ENCODE measurements at regions not wholly inside any gene's neighbourhood (a gene's known extent, or its start where the extent isn't known, plus 50 kb on each side); places are given as distances from the start of the nearest gene placed in this dataset.
"Not testable (repeated sequence)": the region's sequence is repeated elsewhere in the genome, so short reads cannot be mapped to it uniquely, and the experiment has no call there.

DNA sequence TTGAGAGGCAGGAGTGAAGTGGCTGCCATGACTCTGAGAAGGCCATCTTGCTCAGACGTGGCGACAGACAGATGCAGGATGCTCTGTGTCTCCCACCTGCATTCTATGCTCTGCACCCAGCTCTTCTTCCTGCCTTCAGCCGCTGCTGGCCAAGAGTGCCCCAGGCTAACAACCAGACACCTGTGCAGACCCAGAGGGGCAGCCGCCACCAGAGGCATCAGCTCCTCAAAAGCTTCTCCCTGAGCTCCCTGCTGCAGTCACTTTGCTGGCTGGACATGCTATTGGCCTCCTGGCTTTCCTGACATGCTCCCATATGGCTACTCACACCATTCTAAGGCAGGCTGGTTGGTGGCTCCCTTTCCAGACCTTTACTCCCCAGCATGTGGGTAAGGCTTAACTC, 70.6 kb upstream of the GRB10 start:
- no peak for DNase-seq

DNA sequence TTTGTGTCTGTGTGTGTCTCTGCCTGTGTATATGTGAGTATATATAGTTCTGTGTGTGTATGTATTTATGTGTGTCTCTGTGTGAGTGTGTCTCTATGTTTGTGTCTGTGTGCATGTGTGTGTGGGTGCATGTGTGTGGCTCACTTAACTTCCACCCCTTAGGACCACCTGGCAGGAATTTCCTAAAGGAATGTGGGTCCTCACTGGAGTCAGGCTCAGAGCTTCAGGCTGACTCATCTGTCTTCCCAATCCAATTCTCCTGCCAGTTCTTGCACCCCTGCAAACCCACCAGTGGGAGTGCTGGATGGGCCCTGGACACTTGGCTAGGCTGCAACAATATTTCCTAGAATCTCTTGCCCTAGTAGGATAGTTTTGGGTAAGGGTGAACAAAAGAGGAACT, 70.2 kb upstream of the GRB10 start:
- no peak for DNase-seq

DNA sequence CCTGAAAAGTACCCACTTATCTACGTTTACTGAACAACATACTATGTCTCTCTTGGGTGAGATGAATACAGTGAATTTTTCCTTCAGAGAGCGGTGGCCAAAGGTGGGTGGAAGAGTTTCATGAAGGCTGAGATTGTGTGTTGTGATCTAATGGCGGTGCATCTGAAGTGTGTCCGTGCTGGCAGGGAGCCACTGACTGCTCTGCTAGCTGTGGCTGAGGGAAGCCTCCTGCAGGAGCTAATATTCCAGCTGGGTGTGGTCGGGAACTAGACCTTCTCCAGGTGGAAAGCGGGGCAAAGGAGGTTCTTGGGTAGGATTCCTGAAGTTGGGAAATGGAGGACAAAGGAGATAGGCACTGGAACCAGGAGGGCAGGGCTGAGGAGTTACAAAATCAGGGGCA, 69.2 kb upstream of the GRB10 start:
- DNase-seq, result no peak

DNA sequence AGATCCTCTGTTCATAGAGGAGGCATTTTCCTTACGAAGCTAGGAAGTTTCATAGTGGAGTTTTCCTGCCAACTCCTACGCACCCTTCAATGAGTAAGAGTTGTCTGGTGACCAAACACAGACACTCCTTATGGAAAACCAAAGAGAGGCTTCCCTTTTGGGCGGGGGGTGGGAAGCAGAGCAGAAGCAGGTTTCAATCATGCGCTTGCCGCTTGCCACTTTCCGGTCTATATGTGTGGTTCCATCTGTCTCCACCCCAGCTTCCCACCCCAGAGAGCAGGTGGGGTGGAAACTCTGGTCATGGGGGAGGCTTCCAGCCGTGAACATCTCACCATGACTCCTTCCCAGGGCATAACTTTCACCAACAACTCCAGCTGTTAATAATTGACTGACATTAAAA, 68.8 kb upstream of the GRB10 start:
- DNase-seq, result no peak

DNA sequence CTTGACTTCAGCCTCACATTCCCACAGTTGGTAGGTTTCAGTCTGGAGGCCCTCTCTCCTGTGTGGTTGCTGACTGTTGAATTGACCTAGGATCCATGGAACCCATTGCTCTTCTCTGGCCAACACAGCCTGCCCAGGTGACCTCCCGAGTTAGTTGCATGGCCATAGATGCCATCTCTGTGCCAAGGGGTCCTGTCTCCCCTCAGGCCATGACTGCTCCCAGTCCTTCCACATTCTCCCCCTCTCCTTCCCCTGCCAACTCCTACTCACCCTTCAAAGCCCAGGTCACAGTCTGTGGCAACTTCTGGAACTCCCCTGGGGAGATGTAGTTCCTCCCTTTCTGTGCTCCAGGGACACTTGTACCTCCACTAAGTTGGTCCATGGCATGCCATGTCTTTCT, 67.3 kb upstream of the GRB10 start:
- no peak for DNase-seq

DNA sequence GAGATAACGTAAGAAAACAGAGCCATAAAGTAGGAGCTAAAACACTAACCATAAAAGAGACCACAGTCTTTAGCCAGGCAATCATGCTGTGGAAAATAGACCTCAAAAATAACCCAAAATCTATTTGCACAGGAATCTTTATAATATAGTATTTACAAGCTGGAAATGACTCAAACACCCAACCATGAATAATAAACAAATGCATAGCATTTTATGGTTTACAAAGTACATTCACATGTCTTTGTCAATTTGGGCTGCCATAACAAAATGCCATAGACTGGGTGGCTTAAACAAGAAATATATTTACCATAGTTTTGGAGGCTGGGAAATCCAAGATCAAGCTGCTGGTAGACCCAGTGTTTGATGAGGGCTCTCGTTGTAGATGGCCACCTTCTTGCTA, 65.5 kb upstream of the GRB10 start:
- DNase-seq, result no peak

DNA sequence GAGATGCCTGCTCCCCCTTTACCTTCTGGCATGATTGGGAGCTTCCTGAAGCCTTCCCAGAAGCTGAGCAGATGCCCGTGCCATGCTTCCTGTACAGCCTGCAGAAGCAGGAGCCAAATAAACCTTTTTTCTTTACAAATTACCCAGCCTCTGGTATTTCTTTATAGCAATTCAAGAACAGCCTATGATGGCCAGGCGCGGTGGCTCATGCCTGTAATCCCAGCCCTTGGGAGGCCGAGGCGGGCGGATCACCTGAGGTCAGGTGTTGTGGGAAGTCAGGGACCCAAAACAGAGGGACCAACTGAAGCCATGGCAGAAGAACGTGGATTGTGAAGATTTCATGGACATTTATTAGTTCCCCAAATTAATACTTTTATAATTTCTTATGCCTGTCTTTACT, 62.2 kb upstream of the GRB10 start:
- not testable (repeated sequence) for DNase-seq

DNA sequence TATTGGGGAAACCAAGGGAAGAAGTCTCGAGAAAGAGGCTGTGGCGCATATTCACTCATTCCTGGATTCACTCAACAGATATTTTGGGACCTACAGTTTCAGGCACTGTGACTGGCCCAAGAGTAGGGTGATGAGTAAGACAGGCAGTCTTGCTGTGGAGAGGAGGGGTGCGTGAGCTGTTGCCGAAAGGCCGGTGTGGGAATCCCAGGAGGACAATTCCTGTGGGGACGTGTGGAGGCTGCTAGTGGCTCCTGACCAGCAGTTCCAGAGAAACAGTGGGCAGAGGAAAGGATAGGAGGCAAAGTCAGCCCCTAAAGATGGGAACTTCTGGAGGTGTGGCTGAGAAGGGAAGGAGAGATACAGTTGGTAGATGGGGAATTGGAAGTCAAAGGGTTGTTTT, 59.3 kb upstream of the GRB10 start:
- DNase-seq, result no peak

DNA sequence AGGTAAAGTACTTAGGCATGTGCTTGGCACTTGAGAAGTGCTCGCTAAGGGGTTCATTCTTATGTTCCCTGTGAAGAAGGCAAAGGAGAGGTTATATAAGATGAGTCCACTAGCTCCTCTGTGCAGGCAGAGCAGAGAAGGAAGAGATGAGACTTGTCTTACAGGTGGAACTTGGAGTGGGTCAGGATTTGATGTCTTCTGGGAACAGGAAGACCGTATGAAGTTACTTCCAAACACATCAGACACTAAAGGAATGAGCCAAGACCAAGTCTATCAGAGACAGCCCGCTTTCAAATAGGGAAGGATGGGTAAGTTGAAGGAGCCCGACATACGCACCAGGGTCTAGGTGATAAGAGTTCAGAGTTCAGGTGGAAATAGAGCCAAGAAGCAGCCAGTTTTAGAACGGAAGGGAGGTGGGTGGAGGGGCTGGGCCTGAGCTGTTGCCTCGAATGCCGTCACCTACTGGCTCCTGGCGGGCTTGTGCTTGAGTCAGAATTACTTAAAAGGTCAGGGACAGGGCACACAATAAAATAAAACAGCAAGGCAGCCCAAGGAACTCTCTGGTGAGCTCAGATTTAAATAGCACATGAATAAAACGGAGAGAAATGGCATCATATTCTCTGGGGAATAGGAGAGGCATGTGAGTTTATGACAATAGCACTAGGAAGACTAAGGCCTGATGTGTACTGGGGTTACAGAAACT, 56.1 kb upstream of the GRB10 start:
- no peak for DNase-seq

DNA sequence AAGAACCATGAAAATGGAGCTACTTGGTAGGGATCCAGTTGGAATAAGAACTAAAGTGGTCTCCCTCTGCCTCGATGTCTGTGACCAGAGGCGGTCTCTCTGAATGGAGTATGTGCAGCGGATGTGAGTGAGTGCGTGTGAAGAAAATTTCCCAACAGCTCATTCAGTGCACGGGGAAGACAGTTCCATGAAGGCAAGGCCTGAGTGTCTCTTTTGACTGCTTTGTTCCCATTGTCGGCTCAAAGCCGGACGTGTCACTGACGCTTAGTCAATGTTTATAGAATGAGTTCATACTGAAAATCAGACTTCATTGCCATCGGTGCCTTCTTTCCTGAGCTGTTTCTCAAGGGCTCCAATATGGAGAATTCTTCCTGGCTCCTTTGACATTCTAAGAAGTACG, 55.3 kb upstream of the GRB10 start:
- no peak for DNase-seq

DNA sequence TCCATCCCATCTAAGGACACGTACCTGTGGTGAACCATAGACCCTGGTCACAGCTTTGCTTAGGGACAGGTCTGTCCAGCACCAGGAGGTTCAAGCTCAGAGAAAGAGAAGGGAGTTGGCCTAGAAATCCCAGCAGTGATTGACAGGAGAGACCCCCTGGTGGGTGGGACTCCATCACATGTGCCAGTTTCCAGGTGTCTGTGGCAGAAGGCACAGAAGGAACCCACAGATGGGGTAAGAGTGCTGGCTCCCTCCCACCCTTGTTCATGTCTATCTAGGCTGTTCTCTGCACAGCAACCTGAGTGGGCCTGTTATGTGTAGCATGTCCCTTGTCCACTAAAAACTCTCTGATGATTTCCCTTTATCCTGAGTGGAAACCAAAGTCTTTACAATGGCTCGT, 54.0 kb upstream of the GRB10 start:
- DNase-seq, result no peak

DNA sequence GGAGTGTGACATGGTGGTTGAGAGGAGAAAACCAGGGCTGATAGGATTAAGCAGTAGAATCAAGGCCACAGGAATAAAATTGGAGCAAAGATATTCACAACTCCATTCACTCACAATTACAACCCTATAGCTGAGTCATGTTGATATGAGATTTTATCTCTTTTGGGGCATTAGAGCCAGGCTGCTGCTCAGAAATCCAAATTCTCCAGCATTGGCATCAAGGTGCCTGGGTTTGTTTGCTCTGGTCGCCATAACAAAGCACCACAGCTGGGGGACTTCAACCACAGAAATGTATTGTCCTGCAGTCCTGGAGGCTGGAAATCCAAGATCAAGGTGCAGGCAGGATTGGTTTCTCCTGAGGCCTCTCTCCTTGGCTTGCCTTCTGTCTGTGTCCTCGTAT, 52.5 kb upstream of the GRB10 start:
- DNase-seq, result no peak

DNA sequence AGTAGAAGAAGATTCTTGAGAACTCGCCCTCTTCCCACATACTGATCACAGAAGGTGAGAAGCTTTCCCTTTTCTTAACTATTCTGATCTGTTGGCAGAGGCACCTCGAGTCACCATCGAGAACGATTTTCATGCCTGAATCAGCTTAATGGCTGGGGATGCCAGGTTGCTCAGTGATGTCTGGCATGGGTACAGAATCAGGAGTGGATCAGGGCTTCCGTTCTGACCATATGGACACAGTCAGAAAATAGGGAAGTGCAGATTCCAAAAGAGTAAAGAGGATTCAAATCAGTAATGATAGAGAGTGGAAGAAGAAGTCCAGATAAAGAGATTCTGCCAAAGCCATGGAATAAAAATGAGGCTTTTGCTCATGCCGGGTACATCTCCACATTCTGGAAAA, 52.0 kb upstream of the GRB10 start:
- no peak for DNase-seq

DNA sequence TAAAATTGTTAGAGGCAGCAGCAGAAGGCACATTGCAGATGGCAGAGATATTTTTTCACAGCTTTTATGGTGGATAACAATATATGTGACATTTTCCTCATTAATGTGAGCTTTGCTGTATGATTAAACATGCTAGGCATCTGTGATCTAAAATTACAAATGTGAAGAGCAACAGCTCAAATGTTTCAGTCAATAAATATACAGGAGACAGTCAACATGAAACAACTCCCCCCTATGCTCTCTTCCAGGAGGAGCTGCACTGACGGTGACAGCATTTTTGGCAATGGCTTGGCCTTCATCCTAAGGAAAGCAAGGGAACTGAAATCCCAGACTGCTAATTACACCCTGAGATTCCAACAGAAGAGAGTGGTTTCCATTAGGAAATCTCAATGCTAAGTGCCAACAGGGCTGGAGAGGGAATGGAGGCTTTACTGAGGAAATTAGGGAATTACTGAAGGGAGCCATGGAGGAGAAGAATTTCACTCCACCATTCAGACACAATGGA, 51.4 kb upstream of the GRB10 start:
- DNase-seq, result no peak

DNA sequence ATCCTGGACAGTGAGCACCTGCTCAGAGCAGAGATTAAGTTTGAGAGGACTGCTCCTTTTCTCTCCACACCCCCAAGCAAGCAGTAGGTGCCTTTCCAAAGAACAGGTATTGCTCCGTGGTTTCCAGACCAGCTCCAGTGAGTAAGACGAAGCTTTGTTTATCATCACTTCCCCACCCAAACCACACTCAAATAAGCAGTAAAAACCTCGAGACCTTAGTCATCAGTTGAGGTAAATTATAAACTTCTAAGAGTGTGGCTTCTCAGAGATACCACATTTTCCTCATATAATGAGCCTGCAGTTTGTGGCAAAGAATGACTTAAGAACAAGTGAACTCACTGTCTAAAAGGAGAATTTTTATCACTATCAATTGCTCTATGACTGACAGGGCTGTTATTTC, 50.0 kb upstream of the GRB10 start:
- DNase-seq, result no peak

Measured in activated naive CD4-positive, alpha-beta T cell treated with Interleukin-2 at 50 U/mL for 16 hours (primary cell).